ENCODE measurements at regions not wholly inside any gene's neighbourhood (a gene's known extent, or its start where the extent isn't known, plus 50 kb on each side); places are given as distances from the start of the nearest gene placed in this dataset.

DNA sequence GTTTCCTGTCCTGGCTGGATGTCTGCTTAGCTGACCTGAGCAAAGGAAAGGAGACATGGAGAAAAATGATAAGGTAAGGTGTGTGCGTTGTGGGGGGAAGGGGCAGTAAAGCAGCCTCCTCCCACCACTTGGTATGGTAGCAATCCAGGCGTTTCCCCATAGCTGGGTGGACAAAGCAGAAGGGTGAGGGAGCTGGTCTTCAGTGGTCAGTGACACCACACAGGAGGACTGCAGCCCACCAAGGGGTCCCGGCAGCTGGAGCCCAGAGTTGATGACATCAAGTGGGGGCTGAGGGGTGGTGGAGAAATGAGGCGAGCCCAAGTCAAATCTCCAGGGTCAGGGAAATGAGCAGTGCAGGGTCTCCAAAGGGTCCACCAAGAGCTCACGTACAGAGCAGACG is 69.3 kb upstream of the LRRN2 start:
- Histone ChIP-seq H3K27me3 (ENCODE audit: control insufficient read depth, extremely low read depth, insufficient read depth, low read length) (no peaks in the 10 kb centered on the region), H2AFZ (ENCODE audit: control insufficient read depth, low read length) (no peak overlapping the region), H3K9me1 (ENCODE audit: control insufficient read depth, extremely low read depth, insufficient read depth, low read length) (no peaks in the 10 kb centered on the region), H3K9ac (ENCODE audit: control insufficient read depth, extremely low read depth, insufficient read depth, low read length) (no peak overlapping the region), H3K4me2 (ENCODE audit: control insufficient read depth, extremely low read depth, insufficient read depth, low read depth, low read length) (no peak overlapping the region), H3K27ac (ENCODE audit: control insufficient read depth, insufficient read depth, low read length) (no peak overlapping the region), H3K4me1 (ENCODE audit: control insufficient read depth, extremely low read depth, insufficient read depth, low read length) (peaks cover 4% of the 10 kb centered on the region), H3K9me3 (ENCODE audit: control insufficient read depth, low read depth, low read length) (no peaks in the 10 kb centered on the region), H3K79me2 (ENCODE audit: control insufficient read depth, insufficient read depth, low read length) (no peaks in the 10 kb centered on the region), H3K4me3 (ENCODE audit: control insufficient read depth in 2 of 3, extremely low read depth in 1 of 3, insufficient read depth in 2 of 3, low read depth in 1 of 3, low read length in 3 of 3) (no peak overlapping the region), H3K36me3 (ENCODE audit: control insufficient read depth in 2 of 2, extremely low read depth in 1 of 2, insufficient read depth in 2 of 2, low read length in 2 of 2) (no peaks in the 10 kb centered on the region), H4K20me1 (ENCODE audit: control insufficient read depth, extremely low read depth, insufficient read depth, low read length) (no peaks in the 10 kb centered on the region)
- FAIRE-seq (no peak), DNase-seq (ENCODE audit: low read depth, low spot score) (no peak)
- TF ChIP-seq, protein P1, sequence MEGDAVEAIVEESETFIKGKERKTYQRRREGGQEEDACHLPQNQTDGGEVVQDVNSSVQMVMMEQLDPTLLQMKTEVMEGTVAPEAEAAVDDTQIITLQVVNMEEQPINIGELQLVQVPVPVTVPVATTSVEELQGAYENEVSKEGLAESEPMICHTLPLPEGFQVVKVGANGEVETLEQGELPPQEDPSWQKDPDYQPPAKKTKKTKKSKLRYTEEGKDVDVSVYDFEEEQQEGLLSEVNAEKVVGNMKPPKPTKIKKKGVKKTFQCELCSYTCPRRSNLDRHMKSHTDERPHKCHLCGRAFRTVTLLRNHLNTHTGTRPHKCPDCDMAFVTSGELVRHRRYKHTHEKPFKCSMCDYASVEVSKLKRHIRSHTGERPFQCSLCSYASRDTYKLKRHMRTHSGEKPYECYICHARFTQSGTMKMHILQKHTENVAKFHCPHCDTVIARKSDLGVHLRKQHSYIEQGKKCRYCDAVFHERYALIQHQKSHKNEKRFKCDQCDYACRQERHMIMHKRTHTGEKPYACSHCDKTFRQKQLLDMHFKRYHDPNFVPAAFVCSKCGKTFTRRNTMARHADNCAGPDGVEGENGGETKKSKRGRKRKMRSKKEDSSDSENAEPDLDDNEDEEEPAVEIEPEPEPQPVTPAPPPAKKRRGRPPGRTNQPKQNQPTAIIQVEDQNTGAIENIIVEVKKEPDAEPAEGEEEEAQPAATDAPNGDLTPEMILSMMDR (optimal IDR thresholded peaks at IDR 0.05 in 1 of 3, IDR thresholded peaks at IDR 0.05 in 1 of 3, conservative IDR thresholded peaks at IDR 0.05 in 1 of 3; ENCODE audit: extremely low read depth in 1 of 3, insufficient read depth in 2 of 3, low read length in 3 of 3): no peak
- TF ChIP-seq EZH2 (IDR thresholded peaks at IDR 0.05; ENCODE audit: low read length): no peak
- dilution Hi-C loops (cut with MboI; ENCODE audit: extremely low pct_ligation_motif_present, low sequenced_read_pairs): no loop called here

DNA sequence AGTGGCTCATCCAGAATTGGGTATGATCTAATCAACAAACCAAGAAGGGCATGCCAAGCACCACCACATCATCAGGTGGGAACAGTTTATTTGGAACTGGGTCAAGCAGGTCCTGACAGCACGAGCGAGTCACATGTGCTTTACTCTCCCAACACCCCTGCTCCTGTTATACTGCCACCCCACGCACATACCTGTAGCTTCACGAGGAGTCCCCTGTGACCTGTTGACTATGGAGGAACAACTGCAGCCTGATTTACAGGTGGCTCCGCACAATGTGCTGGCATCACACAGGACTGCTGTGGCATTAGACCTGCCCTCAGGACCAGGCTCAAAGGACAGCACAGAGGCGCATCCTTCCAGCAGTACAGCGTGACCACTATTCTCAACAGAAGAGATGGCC is 70.8 kb upstream of the LRRN2 start:
- Histone ChIP-seq H3K27me3 (ENCODE audit: control insufficient read depth, extremely low read depth, insufficient read depth, low read length) (no peaks in the 10 kb centered on the region), H2AFZ (ENCODE audit: control insufficient read depth, low read length) (no peak overlapping the region), H3K9me3 (ENCODE audit: control insufficient read depth, low read depth, low read length) (no peaks in the 10 kb centered on the region), H3K27ac (ENCODE audit: control insufficient read depth, insufficient read depth, low read length) (no peak overlapping the region), H3K4me2 (ENCODE audit: control insufficient read depth, extremely low read depth, insufficient read depth, low read depth, low read length) (no peak overlapping the region), H3K4me1 (ENCODE audit: control insufficient read depth, extremely low read depth, insufficient read depth, low read length) (peaks cover 4% of the 10 kb centered on the region), H4K20me1 (ENCODE audit: control insufficient read depth, extremely low read depth, insufficient read depth, low read length) (no peaks in the 10 kb centered on the region), H3K9me1 (ENCODE audit: control insufficient read depth, extremely low read depth, insufficient read depth, low read length) (no peaks in the 10 kb centered on the region), H3K4me3 (ENCODE audit: control insufficient read depth in 2 of 3, extremely low read depth in 1 of 3, insufficient read depth in 2 of 3, low read depth in 1 of 3, low read length in 3 of 3) (no peak overlapping the region), H3K9ac (ENCODE audit: control insufficient read depth, extremely low read depth, insufficient read depth, low read length) (no peak overlapping the region), H3K79me2 (ENCODE audit: control insufficient read depth, insufficient read depth, low read length) (no peaks in the 10 kb centered on the region), H3K36me3 (ENCODE audit: control insufficient read depth in 2 of 2, extremely low read depth in 1 of 2, insufficient read depth in 2 of 2, low read length in 2 of 2) (no peaks in the 10 kb centered on the region)
- DNase-seq (ENCODE audit: low read depth, low spot score) (no peak), FAIRE-seq (no peak)
- TF ChIP-seq, protein P1 (optimal IDR thresholded peaks at IDR 0.05 in 1 of 3, IDR thresholded peaks at IDR 0.05 in 1 of 3, conservative IDR thresholded peaks at IDR 0.05 in 1 of 3; ENCODE audit: extremely low read depth in 1 of 3, insufficient read depth in 2 of 3, low read length in 3 of 3): no peak
- TF ChIP-seq EZH2 (IDR thresholded peaks at IDR 0.05; ENCODE audit: low read length): no peak
- dilution Hi-C loops (cut with MboI; ENCODE audit: extremely low pct_ligation_motif_present, low sequenced_read_pairs): no loop called here

All from keratinocyte (primary cell).